IMR-90 (cell line): ENCODE measurements at regions not wholly inside any gene's neighbourhood (a gene's known extent, or its start where the extent isn't known, plus 50 kb on each side); places are given as distances from the start of the nearest gene placed in this dataset.

Source experiments
- ATAC-seq: fragments of 200-7000 bp; cut with Tn5 transposase; 2 replicates; pipeline ENCODE4 v1.9.1; 2020; ENCODE audit warnings: low read depth, mild to moderate bottlenecking, moderate library complexity
- BruUV-seq: library from RNA; stranded (reverse); fragments of 400-500 nt; replicated peaks from 2 replicates; lab custom pipeline; 2021; lab: Mats Ljungman, UMichigan
- CTCF ChIA-PET: fragments of 300-600 bp; formaldehyde crosslinking; extraction: SDS; loops from one replicate; lab custom pipeline; 2021; ENCODE audit warnings: antibody characterized with exemption; lab: Yijun Ruan, JAX
- POLR2A ChIA-PET: fragments of 300-600 bp; sonication (Branson Sonifier 250); formaldehyde crosslinking; loops from one replicate; lab custom pipeline; 2022; ENCODE audit warnings: antibody characterized with exemption; ENCODE audit not compliant: unreplicated experiment; lab: Charles Lee
- DNase-seq: peaks from one replicate; pipeline ENCODE4 v3.0.0; 2013
- H2AFZ ChIP-seq: replicated peaks from 2 replicates; pipeline ENCODE3; 2013; ENCODE audit warnings: low read length, mild to moderate bottlenecking; ENCODE audit not compliant: poor library complexity
- H2AK5ac ChIP-seq: 2 replicates; pipeline ENCODE4 v1.6.1; 2013; ENCODE audit warnings: low read depth, low read length, inconsistent platforms
- H2AK9ac ChIP-seq: replicated peaks from 2 replicates; pipeline ENCODE3; 2013; ENCODE audit warnings: mild to moderate bottlenecking, low read depth, low read length, moderate library complexity; ENCODE audit not compliant: poor library complexity
- H2BK120ac ChIP-seq: 2 replicates; pipeline ENCODE4 v1.6.1; 2013; ENCODE audit warnings: low read depth, low read length, inconsistent platforms
- H2BK15ac ChIP-seq: 3 replicates; pipeline ENCODE4 v1.6.1; 2013; ENCODE audit warnings: low read depth, low read length, inconsistent platforms
- H2BK20ac ChIP-seq: 2 replicates; pipeline ENCODE4 v1.6.1; 2013; ENCODE audit warnings: low read depth, mild to moderate bottlenecking, inconsistent platforms, low read length, moderate library complexity
- H2BK5ac ChIP-seq: 2 replicates; pipeline ENCODE4 v1.6.1; 2013; ENCODE audit warnings: mild to moderate bottlenecking, low read depth, low read length, inconsistent platforms; ENCODE audit not compliant: poor library complexity, severe bottlenecking
- H3K14ac ChIP-seq: replicated peaks from 2 replicates; pipeline ENCODE4 v1.6.1; 2013; ENCODE audit warnings: low read depth, low read length, inconsistent platforms
- H3K18ac ChIP-seq: 2 replicates; pipeline ENCODE4 v1.6.1; 2013; ENCODE audit warnings: low read depth, low read length, control low read depth
- H3K23ac ChIP-seq: 2 replicates; pipeline ENCODE4 v1.6.1; 2013; ENCODE audit warnings: low read depth, low read length, inconsistent platforms
- H3K27ac ChIP-seq: 2 replicates; pipeline ENCODE4 v1.5.1; 2013; ENCODE audit warnings: mild to moderate bottlenecking, control low read depth, low read length; ENCODE audit not compliant: insufficient read depth
- H3K27me3 ChIP-seq: 2 replicates; pipeline ENCODE4 v1.6.1; 2013; ENCODE audit warnings: low read length; ENCODE audit not compliant: control insufficient read depth, insufficient read depth
- H3K36me3 ChIP-seq: 2 replicates; pipeline ENCODE4 v1.6.1; 2013; ENCODE audit warnings: low read length, mixed read lengths; ENCODE audit not compliant: control insufficient read depth, insufficient read depth
- H3K4ac ChIP-seq: 2 replicates; pipeline ENCODE4 v1.6.1; 2013; ENCODE audit warnings: low read depth, low read length, inconsistent platforms
- H3K4me1 ChIP-seq: 2 replicates; pipeline ENCODE4 v1.6.1; 2013; ENCODE audit warnings: low read length, mixed read lengths; ENCODE audit not compliant: control insufficient read depth, insufficient read depth
- H3K4me2 ChIP-seq: 2 replicates; pipeline ENCODE4 v1.6.1; 2013; ENCODE audit warnings: low read depth, mild to moderate bottlenecking, control low read depth, low read length, moderate library complexity
- H3K4me3 ChIP-seq: 2 replicates; pipeline ENCODE4 v1.5.1; 2013; ENCODE audit warnings: low read depth, mild to moderate bottlenecking, control low read depth, low read length, moderate library complexity; ENCODE audit not compliant: insufficient read depth
- H3K56ac ChIP-seq: 2 replicates; pipeline ENCODE4 v1.6.1; 2013; ENCODE audit warnings: low read length, inconsistent platforms; ENCODE audit not compliant: insufficient read depth; ENCODE audit errors: extremely low read depth
- H3K79me1 ChIP-seq, 2 experiments: 2 replicates each; pipeline ENCODE4 v1.6.1; 2013; ENCODE audit warnings: low read length in 2 of 2, inconsistent platforms in 1 of 2, low read depth in 1 of 2
- H3K9ac ChIP-seq: 2 replicates; pipeline ENCODE4 v1.6.1; 2013; ENCODE audit warnings: low read depth, low read length, control low read depth
- H3K9me1 ChIP-seq: 2 replicates; pipeline ENCODE4 v1.6.1; 2013; ENCODE audit warnings: low read length, inconsistent platforms; ENCODE audit not compliant: insufficient read depth
- H3K9me3 ChIP-seq: 2 replicates; pipeline ENCODE4 v1.6.1; 2013; ENCODE audit warnings: low read length; ENCODE audit not compliant: control insufficient read depth, insufficient read depth
- H4K20me1 ChIP-seq: 2 replicates; pipeline ENCODE4 v1.6.1; 2013; ENCODE audit warnings: low read length, inconsistent platforms; ENCODE audit not compliant: insufficient read depth
- H4K5ac ChIP-seq: 2 replicates; pipeline ENCODE4 v1.6.1; 2013; ENCODE audit warnings: mild to moderate bottlenecking, low read depth, low read length, control low read depth
- H4K8ac ChIP-seq, 2 experiments: 2 replicates each; pipeline ENCODE4 v1.6.1; 2013; ENCODE audit warnings: low read depth in 2 of 2, low read length in 2 of 2, control low read depth in 1 of 2, inconsistent platforms in 1 of 2
- H4K91ac ChIP-seq: 2 replicates; pipeline ENCODE4 v1.6.1; 2013; ENCODE audit warnings: low read depth, low read length, inconsistent platforms; ENCODE audit not compliant: insufficient read depth
- BHLHE40 ChIP-seq: fragments of 150-350 bp; IDR thresholded peaks from 2 replicates; pipeline ENCODE4 v1.6.1; 2016; ENCODE audit warnings: mild to moderate bottlenecking, low read depth, low read length
- FOS ChIP-seq: fragments of 150-350 bp; IDR thresholded peaks from 2 replicates; pipeline ENCODE4 v1.6.1; 2016; ENCODE audit warnings: low read depth, low read length
- MAFK ChIP-seq: IDR thresholded peaks from 2 replicates; pipeline ENCODE4 v1.6.1; 2012; ENCODE audit warnings: low read depth, low read length, improper control_type of control experiment
- MAZ ChIP-seq: IDR thresholded peaks from 2 replicates; pipeline ENCODE4 v1.6.1; 2012; ENCODE audit warnings: low read depth, mild to moderate bottlenecking, low read length, improper control_type of control experiment, moderate library complexity, borderline replicate concordance
- NFE2L2 ChIP-seq: fragments of 150-350 bp; IDR thresholded peaks from 2 replicates; pipeline ENCODE4 v1.6.1; 2016; ENCODE audit warnings: low read depth, mild to moderate bottlenecking, low read length
- RAD21 ChIP-seq: IDR thresholded peaks from 2 replicates; pipeline ENCODE4 v1.6.1; 2012; ENCODE audit warnings: low read length, improper control_type of control experiment
- RCOR1 ChIP-seq: IDR thresholded peaks from 2 replicates; pipeline ENCODE4 v1.6.1; 2012; ENCODE audit warnings: mild to moderate bottlenecking, low read length, improper control_type of control experiment; ENCODE audit not compliant: insufficient replicate concordance
- RFX5 ChIP-seq: IDR thresholded peaks from 2 replicates; pipeline ENCODE4 v1.8.0; 2012; ENCODE audit warnings: low read depth, mild to moderate bottlenecking, low read length, moderate library complexity
- USF2 ChIP-seq: fragments of 150-350 bp; IDR thresholded peaks from 2 replicates; pipeline ENCODE4 v1.6.1; 2017; ENCODE audit warnings: mild to moderate bottlenecking, antibody characterized with exemption, low read length, low read depth
- WGBS, 2 experiments: methylation state at CpG; one replicate each; pipeline versions ENCODE4 v1.1.5 to v1.1.7; 2013; ENCODE audit warnings: missing lambda C conversion rate in 2 of 2; ENCODE audit not compliant: insufficient read length in 1 of 2; ENCODE audit errors: extremely low coverage in 2 of 2; 5-methylcytosine and 5-hydroxymethylcytosine counted together
- dilution Hi-C: fragments of 300-500 bp; cut with HindIII; formaldehyde crosslinking; loops from one replicate; pipeline ENCODE4 v1.14.3; 2018; ENCODE audit warnings: low sequenced_read_pairs; ENCODE audit not compliant: unreplicated experiment
- in situ Hi-C: fragments of 300-500 bp; cut with MboI; formaldehyde crosslinking; loops from 3 replicates; pipeline ENCODE4 v1.14.3; 2019; ENCODE audit warnings: low sequenced_read_pairs, inconsistent platforms, mixed read lengths
- intact Hi-C: fragments of 100-400 bp; cut with micrococcal nuclease; formaldehyde crosslinking; loops from 2 replicates; pipeline ENCODE4 v1.10.0; 2022

GRCh38 chr5:102119252-102119651, 176.8 kb downstream of the SLCO4C1 start:
- H3K4ac ChIP-seq = no peak overlapping the region
- no peak overlapping the region for H3K23ac ChIP-seq
- H2BK5ac ChIP-seq = no peak overlapping the region
- no peak overlapping the region for H3K4me2 ChIP-seq
- H3K4me1 ChIP-seq = no peaks in the 10 kb centered on the region
- H3K4me3 ChIP-seq = no peak overlapping the region
- WGBS, 2 experiments = no CpG with 5 or more reads among the region's 3 CpGs
- no peak overlapping the region for H2BK15ac ChIP-seq
- TF ChIP-seq RFX5 (no peak), MAZ (no peak), MAFK (no peak), USF2 (no peak), FOS (no peak), RCOR1 (no peak), BHLHE40 (no peak), NFE2L2 (no peak), RAD21 (no peak)
- intact Hi-C loops = no loop called here
- no TSS peak for BruUV-seq
- H2AFZ ChIP-seq = no peak overlapping the region
- H3K27me3 ChIP-seq = no peaks in the 10 kb centered on the region
- H4K8ac ChIP-seq = no peak overlapping the region
- no peak overlapping the region for H3K14ac ChIP-seq
- no peak overlapping the region for H3K18ac ChIP-seq
- no peaks in the 10 kb centered on the region for H3K9me1 ChIP-seq
- H2BK120ac ChIP-seq = no peak overlapping the region
- DNase-seq (no peak), ATAC-seq (no peak)
- H3K27ac ChIP-seq = no peak overlapping the region
- no peak overlapping the region for H2AK5ac ChIP-seq
- ChIA-PET POLR2A (no interaction called here), CTCF (no interaction called here)
- no peak overlapping the region for H2AK9ac ChIP-seq
- H4K91ac ChIP-seq = no peak overlapping the region
- H3K9me3 ChIP-seq = peaks cover 3% of the 10 kb centered on the region; the same call in 1 of the 2 replicates
- H3K9ac ChIP-seq = no peak overlapping the region
- H3K36me3 ChIP-seq = no peaks in the 10 kb centered on the region
- in situ Hi-C loops = no loop called here
- no peaks in the 10 kb centered on the region for H4K20me1 ChIP-seq
- no peaks in the 10 kb centered on the region for H3K79me1 ChIP-seq
- dilution Hi-C loops = no loop called here
- H2BK20ac ChIP-seq = no peak overlapping the region
- H3K56ac ChIP-seq = no peak overlapping the region
- H4K5ac ChIP-seq = no peak overlapping the region
